Cerebellar cortex (tissue), 1 donor: ENCODE measurements at regions not wholly inside any gene's neighbourhood (a gene's known extent, or its start where the extent isn't known, plus 50 kb on each side); places are given as distances from the start of the nearest gene placed in this dataset.

ENCODE experiments used
- DNase-seq: peaks from one replicate; pipeline ENCODE4 v3.0.0-alpha.2; 2015; ENCODE audit warnings: low spot score

GRCh38 chr2:180208841-180209240, 201.7 kb upstream of the CWC22 start:
- DNase-seq = no peak

DNA sequence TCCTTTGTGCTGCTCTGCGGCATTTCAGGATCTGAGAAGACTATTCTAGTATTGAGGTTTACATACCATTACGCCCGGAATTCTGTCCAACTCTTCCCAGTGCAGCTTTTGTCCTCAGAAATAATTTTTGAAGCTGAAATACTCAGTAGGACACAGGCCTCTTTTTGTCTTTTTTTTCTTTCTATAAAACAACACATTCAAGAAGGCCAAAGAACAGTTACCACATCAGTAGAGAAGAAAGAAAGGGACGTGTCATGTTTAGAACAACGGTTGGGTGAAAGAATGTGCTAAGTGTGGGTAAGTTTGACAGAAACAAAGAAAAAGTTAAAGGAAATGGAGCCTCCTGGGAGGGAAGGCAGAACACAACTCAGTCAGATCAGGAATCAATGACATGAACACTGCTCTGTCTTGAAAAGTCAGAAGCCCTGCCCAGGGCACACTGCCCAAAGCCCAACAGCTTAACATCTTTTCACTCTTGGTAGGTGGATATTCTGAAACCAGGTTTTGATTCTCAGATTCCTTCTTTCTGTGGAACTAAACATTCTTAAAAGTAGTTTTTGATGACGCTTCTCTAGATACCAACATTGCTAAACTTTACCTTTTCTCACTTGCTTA, 198.6 kb upstream of the CWC22 start:
- DNase-seq = no peak

DNA sequence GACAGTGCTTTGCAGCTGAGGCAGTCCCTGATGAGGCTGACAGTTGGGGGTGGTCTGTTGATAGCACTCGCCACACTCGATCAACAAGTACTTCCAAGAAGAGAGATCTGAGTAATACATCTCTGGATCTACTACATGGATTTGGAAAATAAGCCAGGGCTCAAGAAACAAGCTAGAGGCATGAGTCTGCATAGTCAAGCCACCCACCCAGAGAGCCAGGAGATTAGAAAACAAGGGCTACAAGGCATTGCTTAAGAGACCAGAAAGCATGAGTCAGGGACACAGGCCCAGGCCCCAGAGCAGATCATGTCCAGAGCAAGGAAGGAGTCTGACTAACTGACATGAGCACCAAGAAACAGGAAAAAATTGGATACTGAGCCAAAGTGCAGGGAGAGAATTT, 196.9 kb upstream of the CWC22 start:
- DNase-seq = no peak

- peak; percentile 66 for DNase-seq
Observed at GRCh38 chr2:180202467-180202951, 195.4 kb upstream of the CWC22 start.

DNA sequence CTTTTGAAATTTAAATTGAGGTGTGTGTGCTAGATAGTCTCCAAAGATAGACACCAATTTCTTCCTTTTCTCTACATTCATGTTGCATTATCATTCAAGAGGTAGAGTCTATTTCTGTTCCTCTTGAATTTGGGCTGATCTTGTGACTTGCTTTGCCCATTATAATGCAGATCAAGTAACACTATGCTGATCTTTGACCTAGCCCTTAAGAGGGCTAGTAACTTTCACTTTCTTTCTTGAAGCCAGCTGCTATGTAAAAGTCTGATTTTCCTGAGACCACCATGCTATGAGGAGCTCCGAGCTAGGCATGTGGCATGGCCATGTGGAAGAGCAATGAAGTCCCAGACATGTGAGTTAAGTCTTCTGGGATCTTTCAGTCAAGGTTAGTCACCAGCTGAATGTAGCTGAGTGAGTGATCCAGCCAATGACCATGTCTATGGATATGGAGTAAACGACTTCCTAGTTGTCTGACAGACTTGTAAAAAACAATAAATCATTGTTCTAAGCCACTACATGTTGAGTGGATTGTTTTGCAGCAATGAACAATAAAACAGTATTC, 189.4 kb upstream of the CWC22 start:
- DNase-seq = no peak

DNA sequence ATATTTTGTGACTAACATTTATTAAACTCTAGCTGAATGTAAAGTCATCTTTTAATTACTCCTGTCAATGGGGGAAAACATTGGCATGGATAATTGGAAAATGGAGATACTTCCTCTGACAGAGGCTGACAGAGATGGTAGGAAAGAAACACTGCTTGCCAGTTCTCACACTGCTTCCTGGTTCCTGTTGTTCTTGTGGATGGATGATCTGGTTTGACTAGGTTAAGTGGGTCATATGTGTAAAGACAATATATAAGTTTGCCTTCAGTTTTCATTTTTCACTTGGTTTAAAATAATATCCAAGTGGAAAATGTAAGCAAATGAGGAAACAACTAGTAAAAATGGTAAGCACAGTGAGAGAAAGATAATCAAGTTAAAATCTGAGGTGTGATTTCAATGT, 188.8 kb upstream of the CWC22 start:
- DNase-seq = no peak

DNA sequence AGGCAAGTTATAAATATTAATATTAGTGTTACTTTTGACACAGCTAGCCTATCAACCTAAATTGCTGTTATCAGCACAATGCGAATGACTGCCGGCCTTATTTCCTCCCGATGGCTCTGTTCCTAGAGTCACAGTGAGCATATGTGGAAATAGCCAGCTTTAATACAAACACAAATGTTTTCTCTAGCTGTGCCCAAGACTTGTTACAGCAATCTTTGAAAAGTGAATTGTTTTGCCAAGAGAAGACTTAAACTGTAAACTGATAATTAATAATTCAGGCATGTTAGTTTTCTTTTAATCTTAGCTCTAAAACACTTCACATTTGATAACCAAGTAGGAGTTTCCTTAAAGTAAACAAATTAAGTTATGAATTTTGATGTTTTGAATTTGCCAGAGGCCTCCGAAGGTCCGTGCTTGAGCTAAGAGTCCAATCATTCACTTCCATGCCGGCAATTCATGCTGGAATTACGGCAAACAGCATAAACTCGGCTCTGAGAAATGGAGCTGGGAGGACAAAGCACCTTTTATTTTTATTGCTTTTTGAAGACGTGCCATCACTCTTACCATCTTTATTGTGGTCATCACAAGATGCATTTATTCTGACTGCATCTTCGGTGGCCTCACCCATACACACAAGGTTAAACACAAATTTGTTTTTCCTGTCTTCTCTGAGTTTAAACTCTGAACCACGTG, 184.5 kb upstream of the CWC22 start:
- DNase-seq = peak; percentile 50

DNA sequence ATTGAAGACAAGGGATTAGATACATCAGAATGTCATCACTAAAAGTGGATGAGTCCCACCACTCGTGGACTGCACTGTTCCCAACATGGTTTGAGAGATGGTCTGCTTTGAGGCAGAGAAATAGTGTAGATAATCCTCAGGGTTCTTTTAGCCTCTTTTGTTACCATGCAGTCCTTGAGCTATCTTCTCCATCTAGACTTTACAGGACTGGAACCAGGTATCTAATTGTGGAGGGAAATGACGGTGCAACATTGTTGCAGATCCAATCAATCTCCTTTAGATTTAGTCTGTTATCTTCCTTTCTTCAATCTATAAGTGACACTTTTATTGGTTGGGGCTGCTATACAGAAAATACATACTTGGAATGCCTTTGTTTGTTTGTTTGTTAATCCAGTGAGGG, 183.8 kb upstream of the CWC22 start:
- DNase-seq = no peak

DNA sequence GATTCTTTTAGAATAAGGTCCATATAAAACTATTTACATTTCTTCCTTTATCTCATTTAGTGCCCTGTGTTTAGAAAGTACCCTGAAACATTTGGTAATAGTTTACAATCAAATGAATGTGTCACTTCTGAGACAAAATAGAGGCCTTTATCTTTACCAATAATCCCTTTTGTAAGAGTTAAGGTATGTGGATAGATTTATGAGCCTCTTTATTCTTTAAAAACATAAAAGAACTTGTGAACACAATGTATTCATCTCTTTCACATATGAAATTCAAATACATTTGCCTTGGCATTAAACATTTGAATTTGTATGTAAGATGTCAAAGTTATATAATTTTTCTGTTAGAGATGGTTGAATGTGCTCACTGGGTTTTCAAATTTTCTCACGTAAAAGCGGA, 180.5 kb upstream of the CWC22 start:
- DNase-seq = no peak

- no peak for DNase-seq
Observed at GRCh38 chr2:180184506-180184905, 177.4 kb upstream of the CWC22 start.

- no peak for DNase-seq
Observed at GRCh38 chr2:180180511-180180910, 173.4 kb upstream of the CWC22 start.

DNA sequence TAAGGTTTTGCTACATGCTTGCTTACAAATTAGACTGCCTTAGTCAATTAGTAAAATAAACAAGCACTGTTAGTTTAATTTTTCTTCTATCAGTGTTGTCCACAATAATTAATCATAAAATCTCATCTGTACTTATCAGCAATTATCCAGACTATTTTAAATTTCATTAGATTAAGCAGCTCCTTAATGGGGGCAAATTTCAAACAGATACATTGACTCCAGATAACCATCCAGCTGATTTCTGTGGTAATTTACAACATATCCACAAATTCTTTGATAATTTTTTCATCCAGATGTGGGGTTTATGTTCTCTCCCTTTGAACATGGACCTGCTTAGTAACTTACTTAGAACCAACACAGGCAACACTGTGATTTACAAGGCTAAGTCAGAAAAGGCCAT, 170.4 kb upstream of the CWC22 start:
- DNase-seq = no peak

DNA sequence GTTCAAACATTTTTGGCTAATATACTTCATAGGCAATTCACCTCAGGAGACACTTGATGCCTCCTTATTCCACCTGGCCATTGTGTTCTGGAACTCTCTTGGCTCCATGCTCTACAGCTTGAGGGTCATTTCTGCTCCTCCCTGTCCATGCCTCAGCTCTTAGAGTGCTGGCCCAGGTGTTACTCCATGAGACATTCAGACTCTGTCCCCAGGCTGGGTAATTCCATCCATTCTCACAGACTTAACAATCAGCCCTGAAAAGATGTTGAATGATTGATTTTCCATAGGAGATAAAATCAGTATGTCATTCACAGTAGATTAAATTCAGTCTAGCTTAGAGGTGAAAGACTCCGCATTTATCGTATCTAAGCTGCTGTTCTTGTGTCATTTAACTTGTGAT, 168.6 kb upstream of the CWC22 start:
- no peak for DNase-seq

DNA sequence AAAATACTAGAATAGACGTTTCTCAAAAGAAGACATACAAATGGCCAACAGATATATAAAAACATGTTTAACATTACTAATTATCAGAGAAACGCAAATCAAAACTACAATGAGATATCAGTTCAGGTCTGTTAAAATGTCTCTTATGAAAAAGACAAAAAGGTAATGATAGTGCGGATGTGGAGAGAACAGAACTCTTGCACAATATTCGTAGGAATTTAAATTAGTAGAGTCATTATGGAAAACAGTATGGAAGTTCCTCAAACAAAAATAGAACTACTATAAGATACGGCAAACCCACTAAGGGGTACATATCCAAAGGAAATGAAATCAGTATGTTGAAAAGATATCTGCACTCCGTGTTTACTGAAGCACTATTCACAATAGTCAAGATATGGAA, 167.5 kb upstream of the CWC22 start:
- no peak for DNase-seq

GRCh38 chr2:180169474-180169873, 162.4 kb upstream of the CWC22 start:
- no peak for DNase-seq

DNA sequence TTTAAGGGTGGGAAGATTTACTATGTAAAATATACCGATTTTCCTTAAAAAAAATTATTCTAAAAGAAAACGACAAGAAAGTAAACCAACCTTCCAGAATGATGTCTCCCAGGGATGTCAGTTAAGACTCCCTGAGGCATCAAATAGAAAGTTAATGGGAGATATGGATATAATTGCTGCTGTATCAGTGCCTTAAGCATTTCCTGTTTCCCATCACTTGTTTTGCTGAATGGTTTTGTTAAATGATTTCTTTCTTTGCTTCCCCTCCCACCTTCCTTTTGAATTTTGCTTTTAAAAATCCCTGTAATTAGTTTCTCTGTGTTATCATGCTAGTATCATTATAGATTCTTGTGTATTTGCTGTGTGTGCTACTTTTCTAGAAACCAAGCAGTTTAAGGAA, 154.3 kb upstream of the CWC22 start:
- no peak for DNase-seq

DNA sequence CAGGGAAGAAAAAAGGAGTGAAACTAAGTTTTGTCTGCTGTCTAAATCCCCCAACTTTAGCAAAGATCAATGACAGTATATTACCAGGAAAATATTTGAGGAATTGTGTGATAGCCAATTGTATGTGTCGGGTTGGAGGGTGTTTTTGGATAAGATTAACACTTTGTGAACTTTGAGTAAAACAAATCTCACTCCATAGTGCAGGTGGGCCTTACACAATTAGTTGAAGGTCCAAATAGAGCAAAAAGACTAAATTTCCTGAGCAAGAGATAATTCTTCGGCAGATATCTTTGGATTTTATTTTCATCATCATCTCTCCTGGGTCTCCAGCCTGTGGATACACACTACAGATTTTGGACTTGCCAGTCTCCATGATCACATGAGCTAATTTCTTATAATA, 152.8 kb upstream of the CWC22 start:
- DNase-seq = no peak

GRCh38 chr2:180158961-180159360, 151.9 kb upstream of the CWC22 start:
- no peak for DNase-seq

- no peak for DNase-seq
Observed at GRCh38 chr2:180156651-180157050, 149.6 kb upstream of the CWC22 start.

GRCh38 chr2:180150606-180151005, 143.5 kb upstream of the CWC22 start:
- DNase-seq = no peak

DNA sequence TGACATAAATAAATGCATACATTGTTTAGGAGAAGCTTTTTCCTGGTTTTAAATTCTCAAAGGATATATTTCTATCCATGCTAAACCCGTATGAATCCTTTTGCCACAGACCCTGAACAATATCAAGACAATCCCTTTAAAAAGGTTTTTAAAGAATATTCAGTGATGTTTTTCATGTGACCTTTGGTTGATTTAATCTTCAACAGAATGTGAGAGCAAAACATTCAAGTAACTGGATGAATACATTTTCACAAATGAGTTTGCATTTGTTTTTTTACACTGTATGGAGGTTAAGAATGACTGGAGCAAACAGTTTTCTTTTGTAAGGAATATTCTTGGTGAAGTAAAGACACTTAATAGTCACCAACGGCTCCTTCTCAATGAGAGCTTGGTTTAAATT, 139.4 kb upstream of the CWC22 start:
- DNase-seq = no peak

DNA sequence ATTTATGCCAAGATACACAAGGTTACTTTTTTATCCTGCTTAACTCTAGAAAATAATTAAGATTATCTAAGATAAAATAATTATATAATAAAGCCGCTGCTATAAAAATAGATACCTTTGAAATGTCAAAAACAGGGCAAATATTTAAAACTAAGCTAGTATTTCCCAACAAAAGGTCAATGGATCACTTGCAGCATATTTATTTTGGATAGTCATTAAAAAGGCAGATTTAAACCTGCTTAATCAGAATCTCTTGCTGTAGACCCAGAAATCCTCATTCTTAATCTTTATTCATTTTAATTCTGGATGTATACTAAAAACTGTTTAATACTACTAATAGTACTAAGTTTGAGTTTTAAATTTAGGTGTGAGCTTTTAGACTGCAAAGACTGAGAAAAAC, 139.0 kb upstream of the CWC22 start:
- no peak for DNase-seq

- DNase-seq = no peak
Observed at GRCh38 chr2:180145163-180145562, 138.1 kb upstream of the CWC22 start.

DNA sequence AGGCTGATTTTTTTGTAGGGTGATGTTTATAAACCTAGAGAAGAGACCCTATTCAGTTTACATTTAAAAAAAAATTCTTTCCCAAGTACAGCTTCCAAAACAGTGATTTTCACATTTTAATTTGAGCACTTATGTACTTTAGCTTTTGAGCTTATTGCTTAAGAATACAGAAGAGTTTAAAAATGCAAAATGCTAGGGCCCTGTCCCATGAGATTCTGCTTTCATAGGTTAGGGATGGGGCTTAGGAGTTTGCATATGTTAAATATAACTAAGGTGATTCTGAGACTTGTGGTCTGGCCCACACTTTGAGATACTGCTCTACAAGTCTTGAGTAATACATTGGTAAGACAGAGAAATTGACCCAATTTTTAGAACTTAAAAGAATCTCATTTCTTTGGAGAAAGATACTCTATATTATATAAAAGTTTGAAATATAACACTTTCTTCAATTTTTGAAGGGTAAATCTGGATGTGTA, 137.3 kb upstream of the CWC22 start:
- DNase-seq = no peak
